ENCODE measurements at regions not wholly inside any gene's neighbourhood (a gene's known extent, or its start where the extent isn't known, plus 50 kb on each side); places are given as distances from the start of the nearest gene placed in this dataset.

DNA sequence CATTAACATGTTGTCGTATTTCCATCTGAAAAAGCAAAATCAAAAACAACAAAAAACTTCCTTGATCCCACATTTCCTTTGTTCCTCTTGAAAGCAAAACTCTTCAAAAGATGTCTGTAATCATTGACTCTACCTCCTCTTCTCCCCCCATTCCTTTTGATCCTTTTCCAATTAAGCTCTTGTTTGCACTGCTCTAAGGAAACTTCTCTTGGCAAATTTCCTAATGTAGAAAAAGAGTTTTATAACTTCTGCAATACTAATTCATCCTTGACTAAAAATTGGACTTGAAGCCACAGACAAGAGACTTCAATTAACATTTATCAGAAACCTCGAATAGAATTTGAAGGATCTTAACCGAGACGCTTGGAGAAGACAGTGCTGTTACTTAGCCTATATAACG lies 317.1 kb upstream of the SEMA3C start:
- no peak overlapping the region for H3K4me3 Mint-ChIP-seq
- ChIA-PET POLR2A (no interaction called here), CTCF (no interaction called here)
- H3K27me3 Mint-ChIP-seq (ENCODE audit: low read depth), result peaks cover 3% of the 10 kb centered on the region; the same call in 1 of the 2 replicates
- peaks cover 5% of the 10 kb centered on the region for H3K4me1 Mint-ChIP-seq
- H3K36me3 Mint-ChIP-seq, result no peaks in the 10 kb centered on the region
- H3K27ac Mint-ChIP-seq, result no peak overlapping the region
- ATAC-seq (no peak), DNase-seq (ENCODE audit: low spot score) (no peak)
- no peaks in the 10 kb centered on the region for H3K9me3 Mint-ChIP-seq
- TF ChIP-seq, protein P1, sequence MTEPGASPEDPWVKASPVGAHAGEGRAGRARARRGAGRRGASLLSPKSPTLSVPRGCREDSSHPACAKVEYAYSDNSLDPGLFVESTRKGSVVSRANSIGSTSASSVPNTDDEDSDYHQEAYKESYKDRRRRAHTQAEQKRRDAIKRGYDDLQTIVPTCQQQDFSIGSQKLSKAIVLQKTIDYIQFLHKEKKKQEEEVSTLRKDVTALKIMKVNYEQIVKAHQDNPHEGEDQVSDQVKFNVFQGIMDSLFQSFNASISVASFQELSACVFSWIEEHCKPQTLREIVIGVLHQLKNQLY (CRISPR knock-in tag; IDR thresholded peaks at IDR 0.05), result no peak
- TF ChIP-seq, protein P2, sequence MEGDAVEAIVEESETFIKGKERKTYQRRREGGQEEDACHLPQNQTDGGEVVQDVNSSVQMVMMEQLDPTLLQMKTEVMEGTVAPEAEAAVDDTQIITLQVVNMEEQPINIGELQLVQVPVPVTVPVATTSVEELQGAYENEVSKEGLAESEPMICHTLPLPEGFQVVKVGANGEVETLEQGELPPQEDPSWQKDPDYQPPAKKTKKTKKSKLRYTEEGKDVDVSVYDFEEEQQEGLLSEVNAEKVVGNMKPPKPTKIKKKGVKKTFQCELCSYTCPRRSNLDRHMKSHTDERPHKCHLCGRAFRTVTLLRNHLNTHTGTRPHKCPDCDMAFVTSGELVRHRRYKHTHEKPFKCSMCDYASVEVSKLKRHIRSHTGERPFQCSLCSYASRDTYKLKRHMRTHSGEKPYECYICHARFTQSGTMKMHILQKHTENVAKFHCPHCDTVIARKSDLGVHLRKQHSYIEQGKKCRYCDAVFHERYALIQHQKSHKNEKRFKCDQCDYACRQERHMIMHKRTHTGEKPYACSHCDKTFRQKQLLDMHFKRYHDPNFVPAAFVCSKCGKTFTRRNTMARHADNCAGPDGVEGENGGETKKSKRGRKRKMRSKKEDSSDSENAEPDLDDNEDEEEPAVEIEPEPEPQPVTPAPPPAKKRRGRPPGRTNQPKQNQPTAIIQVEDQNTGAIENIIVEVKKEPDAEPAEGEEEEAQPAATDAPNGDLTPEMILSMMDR (IDR thresholded peaks at IDR 0.05), result no peak
- TF ChIP-seq, protein P3, sequence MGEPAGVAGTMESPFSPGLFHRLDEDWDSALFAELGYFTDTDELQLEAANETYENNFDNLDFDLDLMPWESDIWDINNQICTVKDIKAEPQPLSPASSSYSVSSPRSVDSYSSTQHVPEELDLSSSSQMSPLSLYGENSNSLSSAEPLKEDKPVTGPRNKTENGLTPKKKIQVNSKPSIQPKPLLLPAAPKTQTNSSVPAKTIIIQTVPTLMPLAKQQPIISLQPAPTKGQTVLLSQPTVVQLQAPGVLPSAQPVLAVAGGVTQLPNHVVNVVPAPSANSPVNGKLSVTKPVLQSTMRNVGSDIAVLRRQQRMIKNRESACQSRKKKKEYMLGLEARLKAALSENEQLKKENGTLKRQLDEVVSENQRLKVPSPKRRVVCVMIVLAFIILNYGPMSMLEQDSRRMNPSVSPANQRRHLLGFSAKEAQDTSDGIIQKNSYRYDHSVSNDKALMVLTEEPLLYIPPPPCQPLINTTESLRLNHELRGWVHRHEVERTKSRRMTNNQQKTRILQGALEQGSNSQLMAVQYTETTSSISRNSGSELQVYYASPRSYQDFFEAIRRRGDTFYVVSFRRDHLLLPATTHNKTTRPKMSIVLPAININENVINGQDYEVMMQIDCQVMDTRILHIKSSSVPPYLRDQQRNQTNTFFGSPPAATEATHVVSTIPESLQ (CRISPR knock-in tag; IDR thresholded peaks at IDR 0.05), result no peak
- TF ChIP-seq, protein P4, sequence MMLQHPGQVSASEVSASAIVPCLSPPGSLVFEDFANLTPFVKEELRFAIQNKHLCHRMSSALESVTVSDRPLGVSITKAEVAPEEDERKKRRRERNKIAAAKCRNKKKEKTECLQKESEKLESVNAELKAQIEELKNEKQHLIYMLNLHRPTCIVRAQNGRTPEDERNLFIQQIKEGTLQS (CRISPR knock-in tag; conservative IDR thresholded peaks at IDR 0.05), result no peak
- no peak for TF ChIP-seq FOXJ3 (CRISPR knock-in tag; IDR thresholded peaks at IDR 0.05; ENCODE audit: borderline replicate concordance)
- TF ChIP-seq NFYB (CRISPR knock-in tag; conservative IDR thresholded peaks at IDR 0.05; ENCODE audit: low read depth), result no peak
- no peak for TF ChIP-seq HMGA2 (CRISPR knock-in tag; IDR thresholded peaks at IDR 0.05)
- no peak for TF ChIP-seq GTF2I (CRISPR knock-in tag; conservative IDR thresholded peaks at IDR 0.05)
- TF ChIP-seq, protein P5, sequence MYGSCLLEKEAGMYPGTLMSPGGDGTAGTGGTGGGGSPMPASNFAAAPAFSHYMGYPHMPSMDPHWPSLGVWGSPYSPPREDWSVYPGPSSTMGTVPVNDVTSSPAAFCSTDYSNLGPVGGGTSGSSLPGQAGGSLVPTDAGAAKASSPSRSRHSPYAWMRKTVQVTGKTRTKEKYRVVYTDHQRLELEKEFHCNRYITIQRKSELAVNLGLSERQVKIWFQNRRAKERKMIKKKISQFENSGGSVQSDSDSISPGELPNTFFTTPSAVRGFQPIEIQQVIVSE (CRISPR knock-in tag; IDR thresholded peaks at IDR 0.05; ENCODE audit: borderline replicate concordance), result no peak
- TF ChIP-seq, protein P6, sequence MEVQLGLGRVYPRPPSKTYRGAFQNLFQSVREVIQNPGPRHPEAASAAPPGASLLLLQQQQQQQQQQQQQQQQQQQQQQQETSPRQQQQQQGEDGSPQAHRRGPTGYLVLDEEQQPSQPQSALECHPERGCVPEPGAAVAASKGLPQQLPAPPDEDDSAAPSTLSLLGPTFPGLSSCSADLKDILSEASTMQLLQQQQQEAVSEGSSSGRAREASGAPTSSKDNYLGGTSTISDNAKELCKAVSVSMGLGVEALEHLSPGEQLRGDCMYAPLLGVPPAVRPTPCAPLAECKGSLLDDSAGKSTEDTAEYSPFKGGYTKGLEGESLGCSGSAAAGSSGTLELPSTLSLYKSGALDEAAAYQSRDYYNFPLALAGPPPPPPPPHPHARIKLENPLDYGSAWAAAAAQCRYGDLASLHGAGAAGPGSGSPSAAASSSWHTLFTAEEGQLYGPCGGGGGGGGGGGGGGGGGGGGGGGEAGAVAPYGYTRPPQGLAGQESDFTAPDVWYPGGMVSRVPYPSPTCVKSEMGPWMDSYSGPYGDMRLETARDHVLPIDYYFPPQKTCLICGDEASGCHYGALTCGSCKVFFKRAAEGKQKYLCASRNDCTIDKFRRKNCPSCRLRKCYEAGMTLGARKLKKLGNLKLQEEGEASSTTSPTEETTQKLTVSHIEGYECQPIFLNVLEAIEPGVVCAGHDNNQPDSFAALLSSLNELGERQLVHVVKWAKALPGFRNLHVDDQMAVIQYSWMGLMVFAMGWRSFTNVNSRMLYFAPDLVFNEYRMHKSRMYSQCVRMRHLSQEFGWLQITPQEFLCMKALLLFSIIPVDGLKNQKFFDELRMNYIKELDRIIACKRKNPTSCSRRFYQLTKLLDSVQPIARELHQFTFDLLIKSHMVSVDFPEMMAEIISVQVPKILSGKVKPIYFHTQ (CRISPR knock-in tag; IDR thresholded peaks at IDR 0.05), result no peak
- no peak for TF ChIP-seq ETV6 (CRISPR knock-in tag; IDR thresholded peaks at IDR 0.05)
- TF ChIP-seq PRRX2 (CRISPR knock-in tag; IDR thresholded peaks at IDR 0.05), result no peak
- no peak for TF ChIP-seq NFATC4 (CRISPR knock-in tag; IDR thresholded peaks at IDR 0.05)
- TF ChIP-seq, protein P7, sequence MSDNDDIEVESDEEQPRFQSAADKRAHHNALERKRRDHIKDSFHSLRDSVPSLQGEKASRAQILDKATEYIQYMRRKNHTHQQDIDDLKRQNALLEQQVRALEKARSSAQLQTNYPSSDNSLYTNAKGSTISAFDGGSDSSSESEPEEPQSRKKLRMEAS (CRISPR knock-in tag; IDR thresholded peaks at IDR 0.05), result no peak
- no peak for TF ChIP-seq TEAD1 (CRISPR knock-in tag; IDR thresholded peaks at IDR 0.05)
- no peak for TF ChIP-seq GABPB1 (CRISPR knock-in tag; IDR thresholded peaks at IDR 0.05)
- no peak for TF ChIP-seq CREM (CRISPR knock-in tag; IDR thresholded peaks at IDR 0.05)

DNA sequence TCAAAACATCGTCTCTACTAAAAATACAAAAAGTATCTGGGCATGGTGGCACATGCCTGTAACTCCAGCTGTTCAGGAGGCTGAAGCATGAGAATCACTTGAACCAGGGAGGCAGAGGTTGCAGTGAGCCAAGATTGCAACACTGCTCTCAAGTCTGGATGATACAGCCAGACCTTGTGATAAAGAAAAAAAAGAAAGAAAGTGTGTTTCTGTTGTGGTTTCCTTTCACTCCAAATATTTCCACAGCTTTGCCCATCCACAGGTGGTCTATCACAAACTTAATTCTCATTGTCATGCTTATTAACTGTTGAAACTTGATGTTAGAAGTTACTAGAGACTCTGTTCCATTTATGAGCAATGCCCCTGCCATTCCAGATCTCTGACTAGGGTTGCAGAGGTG lies 316.0 kb upstream of the SEMA3C start:
- H3K27ac Mint-ChIP-seq, result no peak overlapping the region
- H3K4me1 Mint-ChIP-seq, result peaks cover 7% of the 10 kb centered on the region
- no peak for DNase-seq (ENCODE audit: low spot score)
- peaks cover 3% of the 10 kb centered on the region; the same call in 1 of the 2 replicates for H3K27me3 Mint-ChIP-seq (ENCODE audit: low read depth)
- H3K9me3 Mint-ChIP-seq, result no peaks in the 10 kb centered on the region
- CTCF ChIA-PET, result no interaction called here
- no peaks in the 10 kb centered on the region for H3K36me3 Mint-ChIP-seq
- POLR2A ChIA-PET, result no interaction called here
- TF ChIP-seq, protein P3 (CRISPR knock-in tag; IDR thresholded peaks at IDR 0.05), result no peak
- TF ChIP-seq PRRX2 (CRISPR knock-in tag; IDR thresholded peaks at IDR 0.05), result no peak
- no peak; the same call in 1 of the 2 replicates for ATAC-seq
- H3K4me3 Mint-ChIP-seq, result no peak overlapping the region
